ENCODE measurements at regions not wholly inside any gene's neighbourhood (a gene's known extent, or its start where the extent isn't known, plus 50 kb on each side); places are given as distances from the start of the nearest gene placed in this dataset.
"Not testable (repeated sequence)": the region's sequence is repeated elsewhere in the genome, so short reads cannot be mapped to it uniquely, and the experiment has no call there.

DNA sequence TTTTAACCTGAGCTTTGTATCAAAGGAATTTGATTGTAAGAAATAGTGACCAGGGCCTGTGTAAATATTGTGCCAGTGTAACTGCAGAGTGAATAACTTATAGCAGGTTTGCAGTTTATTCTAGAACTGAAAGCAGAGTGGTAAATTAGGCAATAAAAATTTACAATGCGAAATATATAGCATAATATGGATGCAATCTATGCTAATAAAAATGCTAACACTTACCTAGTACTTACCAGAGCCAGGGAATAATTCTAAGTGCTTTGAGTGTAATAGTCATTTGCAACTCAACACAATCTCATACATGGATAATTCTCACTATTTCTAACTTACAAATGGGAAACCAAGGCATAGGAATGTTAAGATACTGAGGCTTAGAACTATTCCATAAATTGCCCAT is 303.4 kb downstream of the ISL1 start:
- TF ChIP-seq, protein P1, sequence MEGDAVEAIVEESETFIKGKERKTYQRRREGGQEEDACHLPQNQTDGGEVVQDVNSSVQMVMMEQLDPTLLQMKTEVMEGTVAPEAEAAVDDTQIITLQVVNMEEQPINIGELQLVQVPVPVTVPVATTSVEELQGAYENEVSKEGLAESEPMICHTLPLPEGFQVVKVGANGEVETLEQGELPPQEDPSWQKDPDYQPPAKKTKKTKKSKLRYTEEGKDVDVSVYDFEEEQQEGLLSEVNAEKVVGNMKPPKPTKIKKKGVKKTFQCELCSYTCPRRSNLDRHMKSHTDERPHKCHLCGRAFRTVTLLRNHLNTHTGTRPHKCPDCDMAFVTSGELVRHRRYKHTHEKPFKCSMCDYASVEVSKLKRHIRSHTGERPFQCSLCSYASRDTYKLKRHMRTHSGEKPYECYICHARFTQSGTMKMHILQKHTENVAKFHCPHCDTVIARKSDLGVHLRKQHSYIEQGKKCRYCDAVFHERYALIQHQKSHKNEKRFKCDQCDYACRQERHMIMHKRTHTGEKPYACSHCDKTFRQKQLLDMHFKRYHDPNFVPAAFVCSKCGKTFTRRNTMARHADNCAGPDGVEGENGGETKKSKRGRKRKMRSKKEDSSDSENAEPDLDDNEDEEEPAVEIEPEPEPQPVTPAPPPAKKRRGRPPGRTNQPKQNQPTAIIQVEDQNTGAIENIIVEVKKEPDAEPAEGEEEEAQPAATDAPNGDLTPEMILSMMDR (IDR thresholded peaks at IDR 0.05; ENCODE audit: insufficient read depth, low read depth, low read length): no peak
- ChIA-PET POLR2A (no interaction called here), CTCF (interaction anchor here (0.6 kb wide), 1 partner anchor 11 kb away, joined by 3 read pairs; no protein-coding TSS in a partner anchor)
- no peak for DNase-seq (ENCODE audit: low read depth)
- H3K4me3 ChIP-seq (ENCODE audit: low read depth, low read length): no peak overlapping the region
- H3K27me3 ChIP-seq (ENCODE audit: control insufficient read depth, insufficient read depth, low read length): no peaks in the 10 kb centered on the region
- H3K36me3 ChIP-seq (ENCODE audit: control insufficient read depth, insufficient read depth, low read length): no peaks in the 10 kb centered on the region

DNA sequence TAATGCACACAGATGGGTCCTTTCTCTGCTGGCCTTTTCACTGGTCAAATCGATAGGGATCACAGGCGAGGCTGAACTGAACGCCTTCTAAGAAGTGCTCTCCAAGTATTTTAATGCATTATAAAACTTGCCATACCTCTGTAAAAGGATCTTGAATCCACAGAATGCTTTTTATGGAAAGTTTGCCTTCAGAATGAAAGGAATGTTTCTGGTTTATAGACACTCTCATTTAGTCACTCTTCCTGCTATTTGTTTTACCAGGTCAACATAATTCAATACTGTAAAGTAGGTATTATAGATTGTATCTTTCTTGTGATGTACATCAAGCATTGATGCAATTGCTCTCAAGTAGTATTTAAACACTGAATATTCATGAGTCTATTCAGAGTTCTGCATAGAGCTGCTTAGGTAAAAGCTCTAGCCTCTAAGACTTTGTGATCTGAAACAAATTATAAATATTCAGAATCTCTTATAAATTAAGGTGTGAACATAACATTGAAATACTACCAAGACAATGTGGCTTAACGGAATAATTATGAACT is 308.4 kb downstream of the ISL1 start:
- ChIA-PET CTCF (no interaction called here), POLR2A (no interaction called here)
- TF ChIP-seq, protein P1 (IDR thresholded peaks at IDR 0.05; ENCODE audit: insufficient read depth, low read depth, low read length): no peak
- DNase-seq (ENCODE audit: low read depth): no peak
- Histone ChIP-seq H3K36me3 (ENCODE audit: control insufficient read depth, insufficient read depth, low read length) (no peaks in the 10 kb centered on the region), H3K4me3 (ENCODE audit: low read depth, low read length) (no peak overlapping the region), H3K27me3 (ENCODE audit: control insufficient read depth, insufficient read depth, low read length) (no peaks in the 10 kb centered on the region)

DNA sequence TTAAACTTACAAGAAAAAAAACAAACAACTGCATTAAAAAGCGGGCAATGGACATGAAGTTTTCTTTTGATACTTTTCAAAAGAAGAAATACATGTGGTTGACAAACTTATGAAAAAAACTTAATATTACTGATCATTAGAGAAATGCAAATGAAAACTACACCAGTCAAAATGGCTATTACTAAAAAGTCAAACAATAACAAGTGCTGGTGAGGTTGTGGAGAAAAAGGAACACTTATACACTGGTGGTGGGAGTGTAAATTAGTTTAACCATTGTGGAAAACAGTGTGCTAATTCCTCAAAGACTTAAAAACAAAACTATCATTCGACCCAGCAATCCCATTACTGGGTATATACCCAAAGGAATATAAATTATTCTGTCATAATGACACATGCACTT is 311.6 kb downstream of the ISL1 start:
- no peak overlapping the region for H3K4me3 ChIP-seq (ENCODE audit: low read depth, low read length)
- TF ChIP-seq, protein P1 (IDR thresholded peaks at IDR 0.05; ENCODE audit: insufficient read depth, low read depth, low read length): no peak
- CTCF ChIA-PET: no interaction called here
- POLR2A ChIA-PET: no interaction called here
- no peaks in the 10 kb centered on the region for H3K27me3 ChIP-seq (ENCODE audit: control insufficient read depth, insufficient read depth, low read length)
- DNase-seq (ENCODE audit: low read depth): no peak
- H3K36me3 ChIP-seq (ENCODE audit: control insufficient read depth, insufficient read depth, low read length): no peaks in the 10 kb centered on the region

DNA sequence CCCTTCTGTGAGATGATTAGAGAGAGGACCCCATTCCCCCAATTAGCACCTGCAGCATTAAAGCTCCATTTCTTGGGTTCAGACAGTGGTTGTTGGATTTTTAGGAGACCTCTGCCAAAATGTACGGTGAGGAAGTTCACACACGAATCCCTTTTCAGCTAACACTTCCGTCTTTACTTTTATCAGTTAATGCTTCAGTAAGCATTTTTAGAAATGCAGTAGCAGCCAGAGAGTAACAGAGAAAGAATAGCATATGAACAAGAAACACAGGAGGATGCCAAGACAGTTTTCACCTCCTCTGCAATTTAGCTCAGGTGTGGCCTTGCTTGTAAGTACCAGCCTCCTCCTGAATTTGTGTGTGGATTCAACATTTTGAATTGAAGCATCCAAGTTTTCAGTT is 312.9 kb downstream of the ISL1 start:
- TF ChIP-seq, protein P1 (IDR thresholded peaks at IDR 0.05; ENCODE audit: insufficient read depth, low read depth, low read length): no peak
- H3K4me3 ChIP-seq (ENCODE audit: low read depth, low read length): no peak overlapping the region
- POLR2A ChIA-PET: no interaction called here
- H3K27me3 ChIP-seq (ENCODE audit: control insufficient read depth, insufficient read depth, low read length): no peaks in the 10 kb centered on the region
- CTCF ChIA-PET: no interaction called here
- no peaks in the 10 kb centered on the region for H3K36me3 ChIP-seq (ENCODE audit: control insufficient read depth, insufficient read depth, low read length)
- no peak for DNase-seq (ENCODE audit: low read depth)

DNA sequence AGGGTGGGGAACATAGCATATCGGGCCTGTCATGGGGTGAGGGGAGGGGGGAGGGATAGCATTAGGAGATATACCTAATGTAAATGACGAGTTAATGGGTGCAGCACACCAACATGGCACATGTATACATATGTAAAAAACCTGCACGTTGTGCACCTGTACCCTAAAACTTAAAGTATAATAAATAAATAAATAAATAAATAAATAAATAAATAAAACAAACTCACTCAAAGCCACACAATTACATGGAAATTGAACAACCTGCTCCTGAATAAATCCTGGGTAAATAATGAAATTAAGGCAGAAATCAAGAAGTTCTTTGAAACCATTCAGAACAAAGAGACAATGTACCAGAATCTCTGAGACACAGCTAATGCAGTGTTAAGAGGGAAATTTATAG is 318.8 kb downstream of the ISL1 start:
- H3K36me3 ChIP-seq (ENCODE audit: control insufficient read depth, insufficient read depth, low read length); H3K4me3 ChIP-seq (ENCODE audit: low read depth, low read length); H3K27me3 ChIP-seq (ENCODE audit: control insufficient read depth, insufficient read depth, low read length); DNase-seq (ENCODE audit: low read depth); POLR2A ChIA-PET; CTCF ChIA-PET: not testable (repeated sequence)

DNA sequence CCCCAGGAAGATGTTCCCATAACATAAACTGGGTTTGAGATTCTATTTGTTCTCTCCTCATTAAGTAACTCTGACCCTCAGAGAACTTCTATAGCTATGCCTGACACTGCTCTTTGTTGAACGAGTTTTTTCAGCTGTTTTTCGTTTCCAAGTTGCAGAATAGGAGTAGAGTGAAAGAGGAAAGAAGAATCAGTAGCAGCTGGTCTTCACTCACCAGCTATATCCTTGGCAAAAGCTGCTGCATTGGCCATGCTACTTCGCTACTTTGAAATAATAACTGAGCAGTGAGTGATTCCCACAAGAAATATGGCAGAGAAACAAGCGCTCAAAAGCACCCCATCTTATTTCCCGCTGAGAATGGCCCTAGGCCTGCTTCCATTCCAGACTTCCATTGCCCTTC is 329.0 kb downstream of the ISL1 start:
- TF ChIP-seq, protein P1 (IDR thresholded peaks at IDR 0.05; ENCODE audit: insufficient read depth, low read depth, low read length): no peak
- H3K27me3 ChIP-seq (ENCODE audit: control insufficient read depth, insufficient read depth, low read length): no peaks in the 10 kb centered on the region
- no peak overlapping the region for H3K4me3 ChIP-seq (ENCODE audit: low read depth, low read length)
- ChIA-PET POLR2A (no interaction called here), CTCF (interaction anchor here (1.2 kb wide), 1 partner anchor 10 kb away, joined by 3 read pairs; no protein-coding TSS in a partner anchor)
- no peak for DNase-seq (ENCODE audit: low read depth)
- H3K36me3 ChIP-seq (ENCODE audit: control insufficient read depth, insufficient read depth, low read length): no peaks in the 10 kb centered on the region

DNA sequence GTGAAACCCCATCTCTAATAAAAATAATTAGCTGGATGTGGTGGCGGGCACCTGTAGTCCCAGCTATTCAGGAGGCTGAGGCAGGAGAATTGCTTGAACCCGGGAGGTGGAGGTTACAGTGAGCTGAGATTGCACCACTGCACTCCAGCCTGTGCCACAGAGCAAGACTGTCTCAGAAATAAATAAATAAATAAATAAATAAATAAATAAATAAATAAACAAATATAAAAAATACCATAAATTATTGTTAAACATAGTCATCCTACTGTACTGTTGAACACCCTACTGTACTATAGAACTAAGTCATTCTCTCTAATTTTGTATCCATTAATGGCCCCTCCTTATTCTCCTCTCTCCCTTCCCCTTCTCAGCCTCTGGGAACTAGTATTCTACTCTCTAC is 332.2 kb downstream of the ISL1 start:
- DNase-seq (ENCODE audit: low read depth); POLR2A ChIA-PET; H3K36me3 ChIP-seq (ENCODE audit: control insufficient read depth, insufficient read depth, low read length); H3K27me3 ChIP-seq (ENCODE audit: control insufficient read depth, insufficient read depth, low read length); CTCF ChIA-PET; H3K4me3 ChIP-seq (ENCODE audit: low read depth, low read length): not testable (repeated sequence)
